GM21529 (cell line): ENCODE measurements at regions not wholly inside any gene's neighbourhood (a gene's known extent, or its start where the extent isn't known, plus 50 kb on each side); places are given as distances from the start of the nearest gene placed in this dataset.

ENCODE experiments used
- ATAC-seq: cut with Tn5 transposase; IDR thresholded peaks from one replicate; pipeline ENCODE4 v1.9.1; 2021; ENCODE audit not compliant: unreplicated experiment

DNA sequence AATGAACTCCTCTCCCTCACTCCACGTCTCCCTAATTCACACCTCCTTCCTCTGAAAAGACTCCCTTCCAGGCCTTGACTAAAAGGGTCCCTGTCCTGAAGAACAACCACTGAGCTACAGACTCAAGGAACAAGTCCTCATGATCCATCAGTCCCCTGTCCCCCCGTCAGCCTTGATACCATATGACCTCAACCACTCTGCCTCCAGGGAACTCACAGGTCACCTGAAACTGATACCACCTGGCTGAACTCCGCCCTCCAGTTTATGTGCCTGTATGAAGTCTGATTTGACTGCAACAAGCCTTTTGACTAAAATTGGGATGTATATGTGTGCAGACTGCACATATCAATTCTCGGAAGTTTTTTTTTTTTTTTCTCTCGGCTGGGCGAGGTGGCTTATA, 88.7 kb downstream of the UGCG start:
- peak; percentile 42 for ATAC-seq

GRCh38 chr9:111986035-111986556, 89.5 kb downstream of the UGCG start:
- no peak for ATAC-seq
